H9 (cell line): ENCODE measurements at regions not wholly inside any gene's neighbourhood (a gene's known extent, or its start where the extent isn't known, plus 50 kb on each side); places are given as distances from the start of the nearest gene placed in this dataset.

Experiments
- DNase-seq: peaks from one replicate; pipeline ENCODE4 v3.0.0-alpha.2; 2017
- H2AFZ ChIP-seq: one replicate; pipeline ENCODE4 v1.6.1; 2013; ENCODE audit warnings: mild to moderate bottlenecking, low read length, control low read depth, moderate library complexity
- H2AK5ac ChIP-seq: 2 replicates; pipeline ENCODE4 v1.6.1; 2013; ENCODE audit warnings: low read length, control low read depth, mixed read lengths; ENCODE audit not compliant: insufficient read length
- H2BK120ac ChIP-seq: one replicate; pipeline ENCODE4 v1.6.1; 2013; ENCODE audit warnings: low read depth, mild to moderate bottlenecking, low read length, control low read depth, inconsistent platforms; ENCODE audit not compliant: poor library complexity, severe bottlenecking
- H2BK12ac ChIP-seq: 2 replicates; pipeline ENCODE4 v1.6.1; 2013; ENCODE audit warnings: low read length, control low read depth, mixed read lengths, low read depth; ENCODE audit not compliant: insufficient read length
- H2BK15ac ChIP-seq: 2 replicates; pipeline ENCODE4 v1.6.1; 2013; ENCODE audit warnings: low read depth, low read length, control low read depth
- H2BK20ac ChIP-seq: one replicate; pipeline ENCODE4 v1.6.1; 2013; ENCODE audit warnings: low read depth, mild to moderate bottlenecking, low read length, control low read depth, inconsistent platforms; ENCODE audit not compliant: poor library complexity, severe bottlenecking
- H2BK5ac ChIP-seq: 2 replicates; pipeline ENCODE4 v1.6.1; 2013; ENCODE audit warnings: low read length, control low read depth, mixed read lengths; ENCODE audit not compliant: insufficient read length
- H3K14ac ChIP-seq: 2 replicates; pipeline ENCODE4 v1.6.1; 2013; ENCODE audit warnings: low read length, control low read depth; ENCODE audit not compliant: insufficient read depth
- H3K18ac ChIP-seq: 2 replicates; pipeline ENCODE4 v1.6.1; 2013; ENCODE audit warnings: low read depth, mild to moderate bottlenecking, mixed read lengths, low read length, control low read depth; ENCODE audit not compliant: insufficient read length
- H3K23ac ChIP-seq: 2 replicates; pipeline ENCODE4 v1.6.1; 2013; ENCODE audit warnings: low read length, control low read depth, mixed read lengths, low read depth; ENCODE audit not compliant: insufficient read length
- H3K23me2 ChIP-seq: 2 replicates; pipeline ENCODE4 v1.6.1; 2013; ENCODE audit warnings: low read depth, mild to moderate bottlenecking, mixed read lengths, low read length, control low read depth; ENCODE audit not compliant: insufficient read length, poor library complexity, severe bottlenecking
- H3K27ac ChIP-seq: 2 replicates; pipeline ENCODE4 v1.5.1; 2013; ENCODE audit warnings: low read length, control low read depth, mixed read lengths, low read depth; ENCODE audit not compliant: insufficient read length
- H3K27me3 ChIP-seq: 2 replicates; pipeline ENCODE4 v1.6.1; 2013; ENCODE audit warnings: low read length, control low read depth, inconsistent platforms; ENCODE audit not compliant: insufficient read depth
- H3K4ac ChIP-seq: 2 replicates; pipeline ENCODE4 v1.6.1; 2013; ENCODE audit warnings: low read depth, mild to moderate bottlenecking, control low read depth, inconsistent platforms, low read length, moderate library complexity
- H3K4me1 ChIP-seq: 2 replicates; pipeline ENCODE4 v1.6.1; 2013; ENCODE audit warnings: low read length, control low read depth, inconsistent platforms; ENCODE audit not compliant: insufficient read depth
- H3K4me2 ChIP-seq: 2 replicates; pipeline ENCODE4 v1.6.1; 2013; ENCODE audit warnings: low read length, control low read depth, mixed read lengths; ENCODE audit not compliant: insufficient read length, insufficient read depth
- H3K56ac ChIP-seq: 2 replicates; pipeline ENCODE4 v1.6.1; 2013; ENCODE audit warnings: low read depth, mild to moderate bottlenecking, mixed read lengths, low read length, control low read depth; ENCODE audit not compliant: insufficient read length
- H3K79me1 ChIP-seq: 2 replicates; pipeline ENCODE4 v1.6.1; 2013; ENCODE audit warnings: low read depth, mild to moderate bottlenecking, moderate library complexity, low read length, control low read depth, inconsistent platforms; ENCODE audit not compliant: insufficient read depth, poor library complexity, severe bottlenecking
- H3K79me2 ChIP-seq: 2 replicates; pipeline ENCODE4 v1.6.1; 2013; ENCODE audit warnings: low read length, control low read depth, inconsistent platforms; ENCODE audit not compliant: insufficient read depth
- H3K9ac ChIP-seq: 2 replicates; pipeline ENCODE4 v1.6.1; 2013; ENCODE audit warnings: low read length, control low read depth, mixed read lengths; ENCODE audit not compliant: insufficient read length; ENCODE audit errors: extremely low read depth
- H3K9me3 ChIP-seq: one replicate; pipeline ENCODE4 v1.6.1; 2013; ENCODE audit warnings: low read depth, low read length, inconsistent platforms; ENCODE audit not compliant: control insufficient read depth
- H3T11ph ChIP-seq: one replicate; pipeline ENCODE4 v1.6.1; 2013; ENCODE audit warnings: mild to moderate bottlenecking, low read length, control low read depth, inconsistent platforms
- H4K20me1 ChIP-seq: one replicate; pipeline ENCODE4 v1.6.1; 2013; ENCODE audit not compliant: control insufficient read depth, insufficient read length, insufficient read depth
- H4K5ac ChIP-seq: 2 replicates; pipeline ENCODE4 v1.6.1; 2013; ENCODE audit warnings: low read depth, mild to moderate bottlenecking, mixed read lengths, low read length, control low read depth; ENCODE audit not compliant: insufficient read length
- H4K8ac ChIP-seq: replicated peaks from 2 replicates; pipeline ENCODE4 v1.6.1; 2013; ENCODE audit warnings: low read length, control low read depth, mixed read lengths, low read depth; ENCODE audit not compliant: insufficient read length
- H4K91ac ChIP-seq: 2 replicates; pipeline ENCODE4 v1.6.1; 2013; ENCODE audit warnings: low read depth, mild to moderate bottlenecking, moderate library complexity, mixed read lengths, low read length, control low read depth; ENCODE audit not compliant: insufficient read length
- H3K27ac Mint-ChIP-seq, 3 experiments: 2 replicates in 2 of 3; 3 replicates in 1 of 3; pipeline ENCODE4 v1.8.0; 2020 to 2021; ENCODE audit warnings: mixed read lengths in 3 of 3, mild to moderate bottlenecking in 1 of 3, moderate library complexity in 1 of 3
- H3K27me3 Mint-ChIP-seq: 2 replicates; pipeline ENCODE4 v1.8.0; 2021; ENCODE audit warnings: low read depth, mild to moderate bottlenecking, moderate library complexity, mixed read lengths
- H3K36me3 Mint-ChIP-seq, 3 experiments: 2 replicates in 2 of 3; 3 replicates in 1 of 3; pipeline ENCODE4 v1.8.0; 2020 to 2021; ENCODE audit warnings: low read depth in 3 of 3, mixed read lengths in 3 of 3; ENCODE audit not compliant: insufficient read depth in 1 of 3
- H3K4me1 Mint-ChIP-seq, 2 experiments: 2 replicates each; pipeline ENCODE4 v1.8.0; 2020; ENCODE audit warnings: mixed read lengths in 2 of 2
- H3K4me3 Mint-ChIP-seq, 2 experiments: 2 replicates in 1 of 2; 3 replicates in 1 of 2; pipeline ENCODE4 v1.8.0; 2020 to 2021; ENCODE audit warnings: mild to moderate bottlenecking in 2 of 2, mixed read lengths in 2 of 2, moderate library complexity in 1 of 2
- H3K9me3 Mint-ChIP-seq, 2 experiments: 2 replicates in 1 of 2; 3 replicates in 1 of 2; pipeline ENCODE4 v1.8.0; 2020; ENCODE audit warnings: mild to moderate bottlenecking in 2 of 2, mixed read lengths in 2 of 2, moderate library complexity in 1 of 2
- WGBS: extraction: QIAGEN DNeasy Blood & Tissue Kit; methylation state at CpG from one replicate; pipeline ENCODE4 v1.1.7; 2013; ENCODE audit warnings: missing lambda C conversion rate, low lambda C conversion rate, mixed read lengths; ENCODE audit not compliant: insufficient read length; ENCODE audit errors: extremely low coverage; 5-methylcytosine and 5-hydroxymethylcytosine counted together
- TF ChIP-seq, protein P1 (sequence below): fragments of 200-600 bp; sonication (generic); conservative IDR thresholded peaks from 3 replicates; pipeline ENCODE4 v1.8.0; 2021; ENCODE audit warnings: antibody characterized with exemption, mild to moderate bottlenecking

- H3K56ac ChIP-seq = no peak overlapping the region
- H3K4me3 Mint-ChIP-seq = no peak overlapping the region
- no peak overlapping the region for H2BK12ac ChIP-seq
- no peaks in the 10 kb centered on the region for H3K79me1 ChIP-seq
- no peaks in the 10 kb centered on the region for H3K36me3 Mint-ChIP-seq
- no peaks in the 10 kb centered on the region for H3K4me1 Mint-ChIP-seq
- H3K27me3 Mint-ChIP-seq = no peaks in the 10 kb centered on the region
- H3K9me3 Mint-ChIP-seq = no peaks in the 10 kb centered on the region
- H3K4ac ChIP-seq = no peak overlapping the region
- no peak overlapping the region for H2BK15ac ChIP-seq
- TF ChIP-seq, protein P1, sequence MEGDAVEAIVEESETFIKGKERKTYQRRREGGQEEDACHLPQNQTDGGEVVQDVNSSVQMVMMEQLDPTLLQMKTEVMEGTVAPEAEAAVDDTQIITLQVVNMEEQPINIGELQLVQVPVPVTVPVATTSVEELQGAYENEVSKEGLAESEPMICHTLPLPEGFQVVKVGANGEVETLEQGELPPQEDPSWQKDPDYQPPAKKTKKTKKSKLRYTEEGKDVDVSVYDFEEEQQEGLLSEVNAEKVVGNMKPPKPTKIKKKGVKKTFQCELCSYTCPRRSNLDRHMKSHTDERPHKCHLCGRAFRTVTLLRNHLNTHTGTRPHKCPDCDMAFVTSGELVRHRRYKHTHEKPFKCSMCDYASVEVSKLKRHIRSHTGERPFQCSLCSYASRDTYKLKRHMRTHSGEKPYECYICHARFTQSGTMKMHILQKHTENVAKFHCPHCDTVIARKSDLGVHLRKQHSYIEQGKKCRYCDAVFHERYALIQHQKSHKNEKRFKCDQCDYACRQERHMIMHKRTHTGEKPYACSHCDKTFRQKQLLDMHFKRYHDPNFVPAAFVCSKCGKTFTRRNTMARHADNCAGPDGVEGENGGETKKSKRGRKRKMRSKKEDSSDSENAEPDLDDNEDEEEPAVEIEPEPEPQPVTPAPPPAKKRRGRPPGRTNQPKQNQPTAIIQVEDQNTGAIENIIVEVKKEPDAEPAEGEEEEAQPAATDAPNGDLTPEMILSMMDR = no peak
- no peak overlapping the region for H2AK5ac ChIP-seq
- no peak overlapping the region for H2AFZ ChIP-seq
- no peaks in the 10 kb centered on the region for H4K20me1 ChIP-seq
- no peak overlapping the region for H3K23ac ChIP-seq
- no peak overlapping the region for H2BK120ac ChIP-seq
- no peak overlapping the region for H4K8ac ChIP-seq
- H3K79me2 ChIP-seq = no peaks in the 10 kb centered on the region
- no peak overlapping the region for H3T11ph ChIP-seq
- H3K27ac ChIP-seq = no peak overlapping the region
- no peak overlapping the region for H3K14ac ChIP-seq
- DNase-seq = no peak
- H3K23me2 ChIP-seq = no peaks in the 10 kb centered on the region
- no peaks in the 10 kb centered on the region for H3K9me3 ChIP-seq
- H2BK5ac ChIP-seq = no peak overlapping the region
- no peaks in the 10 kb centered on the region for H3K27me3 ChIP-seq
- no CpG with 5 or more reads among the region's 5 CpGs for WGBS
- H3K18ac ChIP-seq = no peak overlapping the region
- H3K4me1 ChIP-seq = no peaks in the 10 kb centered on the region
- H3K9ac ChIP-seq = no peak overlapping the region
- no peak overlapping the region for H4K91ac ChIP-seq
- no peak overlapping the region for H3K4me2 ChIP-seq
- H4K5ac ChIP-seq = no peak overlapping the region
- H2BK20ac ChIP-seq = no peak overlapping the region
- H3K27ac Mint-ChIP-seq = no peak overlapping the region
These were observed 684.4 kb upstream of the GNPDA2 start for GRCh38 chr4:45410701-45411210.
